ENCODE measurements at regions not wholly inside any gene's neighbourhood (a gene's known extent, or its start where the extent isn't known, plus 50 kb on each side); places are given as distances from the start of the nearest gene placed in this dataset.
"Not testable (repeated sequence)": the region's sequence is repeated elsewhere in the genome, so short reads cannot be mapped to it uniquely, and the experiment has no call there.

- Mint-ChIP-seq H3K27ac (ENCODE audit: unreplicated experiment) (no peak overlapping the region), H3K4me1 (ENCODE audit: low read depth) (no peaks in the 10 kb centered on the region), H3K27me3 (ENCODE audit: low read depth) (no peaks in the 10 kb centered on the region), H3K36me3 (ENCODE audit: low read depth) (no peaks in the 10 kb centered on the region), H3K4me3 (ENCODE audit: unreplicated experiment) (no peak overlapping the region), H3K9me3 (ENCODE audit: low read depth) (no peaks in the 10 kb centered on the region)
- no peak for TF ChIP-seq CTCF (IDR thresholded peaks at IDR 0.05)
- DNase-seq (ENCODE audit: low spot score) = no peak
These were observed 682.7 kb downstream of the MAFB start for GRCh38 chr20:40006168-40006860.

GRCh38 chr20:40004092-40004491 lies 684.9 kb downstream of the MAFB start:
- not testable (repeated sequence) for H3K4me3 Mint-ChIP-seq (ENCODE audit: unreplicated experiment); H3K36me3 Mint-ChIP-seq (ENCODE audit: low read depth); DNase-seq (ENCODE audit: low spot score); H3K9me3 Mint-ChIP-seq (ENCODE audit: low read depth); H3K27me3 Mint-ChIP-seq (ENCODE audit: low read depth); H3K4me1 Mint-ChIP-seq (ENCODE audit: low read depth); H3K27ac Mint-ChIP-seq (ENCODE audit: unreplicated experiment)

GRCh38 chr20:39993742-39994141 lies 695.3 kb downstream of the MAFB start:
- DNase-seq (ENCODE audit: low spot score) = peak; percentile 59
- TF ChIP-seq CTCF (IDR thresholded peaks at IDR 0.05) = no peak
- H3K4me3 Mint-ChIP-seq (ENCODE audit: unreplicated experiment) = no peak overlapping the region

GRCh38 chr20:39990692-39991091 lies 698.3 kb downstream of the MAFB start:
- no peak for DNase-seq (ENCODE audit: low spot score)
- no peak overlapping the region for H3K4me3 Mint-ChIP-seq (ENCODE audit: unreplicated experiment)
- peaks cover 12% of the 10 kb centered on the region for H3K4me1 Mint-ChIP-seq (ENCODE audit: low read depth)
- H3K9me3 Mint-ChIP-seq (ENCODE audit: low read depth) = peaks cover 15% of the 10 kb centered on the region
- no peak overlapping the region for H3K27ac Mint-ChIP-seq (ENCODE audit: unreplicated experiment)
- TF ChIP-seq CTCF (IDR thresholded peaks at IDR 0.05) = no peak
- peaks cover 3% of the 10 kb centered on the region for H3K36me3 Mint-ChIP-seq (ENCODE audit: low read depth)
- H3K27me3 Mint-ChIP-seq (ENCODE audit: low read depth) = no peaks in the 10 kb centered on the region

More at GRCh38 chr20:39993742-39994141, 695.3 kb downstream of the MAFB start:
- Mint-ChIP-seq H3K27me3 (ENCODE audit: low read depth) (no peaks in the 10 kb centered on the region), H3K9me3 (ENCODE audit: low read depth) (peaks cover 28% of the 10 kb centered on the region), H3K4me1 (ENCODE audit: low read depth) (no peaks in the 10 kb centered on the region), H3K36me3 (ENCODE audit: low read depth) (peaks cover 3% of the 10 kb centered on the region), H3K27ac (ENCODE audit: unreplicated experiment) (no peak overlapping the region)

GRCh38 chr20:39988991-39989390 lies 700.0 kb downstream of the MAFB start:
- peaks cover 15% of the 10 kb centered on the region for H3K9me3 Mint-ChIP-seq (ENCODE audit: low read depth)
- DNase-seq (ENCODE audit: low spot score) = no peak
- no peaks in the 10 kb centered on the region for H3K27me3 Mint-ChIP-seq (ENCODE audit: low read depth)

More at GRCh38 chr20:39988991-39989390, 700.0 kb downstream of the MAFB start:
- Mint-ChIP-seq H3K36me3 (ENCODE audit: low read depth) (peaks cover 3% of the 10 kb centered on the region), H3K4me3 (ENCODE audit: unreplicated experiment) (no peak overlapping the region), H3K27ac (ENCODE audit: unreplicated experiment) (no peak overlapping the region), H3K4me1 (ENCODE audit: low read depth) (peaks cover 12% of the 10 kb centered on the region)
- no peak for TF ChIP-seq CTCF (IDR thresholded peaks at IDR 0.05)

Data from chondrocyte (in vitro differentiated cells).